ENCODE measurements at regions not wholly inside any gene's neighbourhood (a gene's known extent, or its start where the extent isn't known, plus 50 kb on each side); places are given as distances from the start of the nearest gene placed in this dataset.

GRCh38 chr16:66206363-66206762, 160.1 kb upstream of the CDH5 start:
- peaks cover 4% of the 10 kb centered on the region for H3K4me1 ChIP-seq (ENCODE audit: control insufficient read depth, insufficient read depth, low read length)
- H3K9ac ChIP-seq (ENCODE audit: low read depth, low read length), result no peak overlapping the region
- no peak overlapping the region for H4K5ac ChIP-seq (ENCODE audit: low read depth, low read length)
- BruUV-seq (replicated peaks), result no TSS peak
- H2BK120ac ChIP-seq (ENCODE audit: low read depth, low read length), result no peak overlapping the region
- H3K79me1 ChIP-seq (ENCODE audit: low read depth in 1 of 2, low read length in 2 of 2), result no peaks in the 10 kb centered on the region
- no peaks in the 10 kb centered on the region for H4K20me1 ChIP-seq (ENCODE audit: insufficient read depth, low read length)
- H2AFZ ChIP-seq (replicated peaks; ENCODE audit: low read length, poor library complexity), result no peak overlapping the region
- no peak overlapping the region for H3K14ac ChIP-seq (replicated peaks; ENCODE audit: low read depth, low read length)
- H3K18ac ChIP-seq (ENCODE audit: low read depth, low read length), result no peak overlapping the region
- no peaks in the 10 kb centered on the region for H3K9me3 ChIP-seq (ENCODE audit: control insufficient read depth, insufficient read depth, low read length)
- H4K91ac ChIP-seq (ENCODE audit: insufficient read depth, low read depth, low read length), result no peak overlapping the region
- H4K8ac ChIP-seq (ENCODE audit: low read depth in 2 of 2, low read length in 2 of 2), result no peak overlapping the region
- H2AK5ac ChIP-seq (ENCODE audit: low read depth, low read length), result no peak overlapping the region
- ChIA-PET CTCF (no interaction called here), POLR2A (ENCODE audit: unreplicated experiment) (no interaction called here)
- H3K4ac ChIP-seq (ENCODE audit: low read depth, low read length), result no peak overlapping the region
- peak overlapping the region; percentile 48; the same call in 1 of the 2 replicates for H2BK20ac ChIP-seq (ENCODE audit: low read depth, low read length)
- no peak overlapping the region for H3K23ac ChIP-seq (ENCODE audit: low read depth, low read length)
- H3K4me2 ChIP-seq (ENCODE audit: low read depth, low read length), result no peak overlapping the region
- no peak overlapping the region for H2BK5ac ChIP-seq (ENCODE audit: low read depth, low read length, poor library complexity, severe bottlenecking)
- H3K4me3 ChIP-seq (ENCODE audit: insufficient read depth, low read depth, low read length), result no peak overlapping the region
- H3K36me3 ChIP-seq (ENCODE audit: control insufficient read depth, insufficient read depth, low read length), result no peaks in the 10 kb centered on the region
- H2BK15ac ChIP-seq (ENCODE audit: low read depth, low read length), result peak overlapping the region; percentile 54; the same call in 1 of the 3 replicates
- no peak overlapping the region for H3K56ac ChIP-seq (ENCODE audit: extremely low read depth, insufficient read depth, low read length)
- intact Hi-C loops (cut with micrococcal nuclease), result no loop called here
- TF ChIP-seq SMC3 (IDR thresholded peaks at IDR 0.05; ENCODE audit: low read depth, low read length), result no peak
- no peak for TF ChIP-seq USF2 (IDR thresholded peaks at IDR 0.05; ENCODE audit: low read depth, low read length)
- no peak for TF ChIP-seq MAZ (IDR thresholded peaks at IDR 0.05; ENCODE audit: borderline replicate concordance, low read depth, low read length)
- TF ChIP-seq RAD21 (IDR thresholded peaks at IDR 0.05; ENCODE audit: low read length), result no peak
- no peak for TF ChIP-seq CTCF (conservative IDR thresholded peaks at IDR 0.05; ENCODE audit: low read depth, low read length)
- TF ChIP-seq POLR2A (IDR thresholded peaks at IDR 0.05; ENCODE audit: low read depth, low read length), result no peak
- no peak for TF ChIP-seq ELK1 (IDR thresholded peaks at IDR 0.05; ENCODE audit: borderline replicate concordance, low read depth, low read length)
- TF ChIP-seq CEBPB (IDR thresholded peaks at IDR 0.05; ENCODE audit: low read depth, low read length), result no peak
- no peak for TF ChIP-seq RFX5 (IDR thresholded peaks at IDR 0.05; ENCODE audit: low read depth, low read length)
- no peak for TF ChIP-seq FOS (IDR thresholded peaks at IDR 0.05; ENCODE audit: low read depth, low read length)
- TF ChIP-seq NFE2L2 (IDR thresholded peaks at IDR 0.05; ENCODE audit: low read depth, low read length), result no peak
- TF ChIP-seq CHD1 (IDR thresholded peaks at IDR 0.05; ENCODE audit: low read depth, low read length), result no peak
- H2AK9ac ChIP-seq (replicated peaks; ENCODE audit: low read depth, low read length, poor library complexity), result no peak overlapping the region
- dilution Hi-C loops (cut with HindIII; ENCODE audit: low sequenced_read_pairs, unreplicated experiment), result no loop called here
- H3K9me1 ChIP-seq (ENCODE audit: insufficient read depth, low read length), result no peaks in the 10 kb centered on the region
- DNase-seq (no peak), ATAC-seq (ENCODE audit: low read depth) (no peak)
- peaks cover 2% of the 10 kb centered on the region; the same call in 1 of the 2 replicates for H3K27me3 ChIP-seq (ENCODE audit: control insufficient read depth, insufficient read depth, low read length)
- in situ Hi-C loops (cut with MboI; ENCODE audit: low sequenced_read_pairs), result no loop called here
- WGBS, 2 experiments (ENCODE audit: extremely low coverage in 2 of 2, insufficient read length in 1 of 2), result 90% methylated on average over 2 of the region's 4 CpGs; no CpG with 5 or more reads in 1 of the 2 experiments
- H3K27ac ChIP-seq (ENCODE audit: insufficient read depth, low read length), result no peak overlapping the region
